NCI-H69 (cell line): ENCODE measurements at regions not wholly inside any gene's neighbourhood (a gene's known extent, or its start where the extent isn't known, plus 50 kb on each side); places are given as distances from the start of the nearest gene placed in this dataset.

ENCODE experiments used
- DNase-seq: peaks from one replicate; lab custom pipeline; 2025; lab: John Stamatoyannopoulos, UW

- no peak for DNase-seq
Observed at GRCh38 chr2:82690757-82691411, 1768.2 kb downstream of the SUCLG1 start.

GRCh38 chr2:82675186-82675585, 1783.9 kb downstream of the SUCLG1 start:
- no peak for DNase-seq

GRCh38 chr2:82674652-82675051, 1784.4 kb downstream of the SUCLG1 start:
- no peak for DNase-seq

GRCh38 chr2:82667491-82667890, 1791.6 kb downstream of the SUCLG1 start:
- DNase-seq, result no peak

- DNase-seq, result no peak
Observed at GRCh38 chr2:82665691-82666090, 1793.4 kb downstream of the SUCLG1 start.

- no peak for DNase-seq
Observed at GRCh38 chr2:82657106-82657505, 1802.0 kb downstream of the SUCLG1 start.

- DNase-seq, result no peak
Observed at GRCh38 chr2:82656420-82656819, 1802.7 kb downstream of the SUCLG1 start.

GRCh38 chr2:82652117-82652516, 1807.0 kb downstream of the SUCLG1 start:
- no peak for DNase-seq

- DNase-seq, result no peak
Observed at GRCh38 chr2:82650038-82650437, 1809.0 kb downstream of the SUCLG1 start.

- no peak for DNase-seq
Observed at GRCh38 chr2:82641598-82642180, 1817.4 kb downstream of the SUCLG1 start.

GRCh38 chr2:82636402-82637020, 1822.6 kb downstream of the SUCLG1 start:
- DNase-seq, result no peak

- DNase-seq, result no peak
Observed at GRCh38 chr2:82599021-82599420, 1860.1 kb downstream of the SUCLG1 start.

GRCh38 chr2:82596581-82596980, 1862.5 kb downstream of the SUCLG1 start:
- DNase-seq, result no peak

GRCh38 chr2:82591718-82592117, 1867.4 kb downstream of the SUCLG1 start:
- no peak for DNase-seq

GRCh38 chr2:82576656-82577055, 1882.4 kb downstream of the SUCLG1 start:
- no peak for DNase-seq

GRCh38 chr2:82539280-82539621, 1919.8 kb downstream of the SUCLG1 start:
- no peak for DNase-seq

- no peak for DNase-seq
Observed at GRCh38 chr2:82538590-82539279, 1920.3 kb downstream of the SUCLG1 start.

- no peak for DNase-seq
Observed at GRCh38 chr2:82528288-82528687, 1930.8 kb downstream of the SUCLG1 start.

GRCh38 chr2:82527124-82527523, 1932.0 kb downstream of the SUCLG1 start:
- DNase-seq, result no peak

GRCh38 chr2:82526277-82526676, 1932.8 kb downstream of the SUCLG1 start:
- DNase-seq, result no peak

GRCh38 chr2:82525744-82526143, 1933.3 kb downstream of the SUCLG1 start:
- DNase-seq, result no peak

- no peak for DNase-seq
Observed at GRCh38 chr2:82524826-82525225, 1934.3 kb downstream of the SUCLG1 start.

GRCh38 chr2:82511894-82512293, 1947.2 kb downstream of the SUCLG1 start:
- no peak for DNase-seq
